Loucy (cell line): ENCODE measurements at regions not wholly inside any gene's neighbourhood (a gene's known extent, or its start where the extent isn't known, plus 50 kb on each side); places are given as distances from the start of the nearest gene placed in this dataset.

Experiments
- H2AFZ ChIP-seq: fragments of 200-600 bp; sonication (generic); 2 replicates; pipeline ENCODE4 v1.6.0; 2016; ENCODE audit warnings: antibody characterized with exemption, mild to moderate bottlenecking, low read length, moderate library complexity
- H3F3A ChIP-seq: fragments of 200-600 bp; 2 replicates; pipeline ENCODE4 v1.6.0; 2016; ENCODE audit warnings: antibody characterized with exemption, low read depth, mild to moderate bottlenecking
- H3K27me3 ChIP-seq: fragments of 200-600 bp; sonication (generic); 2 replicates; pipeline ENCODE4 v1.6.1; 2014; ENCODE audit warnings: low read length, mild to moderate bottlenecking; ENCODE audit not compliant: insufficient read depth, poor library complexity, severe bottlenecking
- H3K36me3 ChIP-seq: fragments of 200-600 bp; sonication (generic); 2 replicates; pipeline ENCODE4 v1.6.1; 2016; ENCODE audit warnings: low read length; ENCODE audit not compliant: insufficient read depth
- H3K4me1 ChIP-seq: fragments of 200-600 bp; sonication (generic); 2 replicates; pipeline ENCODE4 v1.5.1; 2014; ENCODE audit warnings: low read length, mild to moderate bottlenecking; ENCODE audit not compliant: insufficient read depth, poor library complexity, severe bottlenecking
- H3K4me2 ChIP-seq: fragments of 200-600 bp; sonication (generic); 2 replicates; pipeline ENCODE4 v1.6.0; 2014; ENCODE audit warnings: antibody characterized with exemption, low read length, low read depth, mild to moderate bottlenecking; ENCODE audit not compliant: poor library complexity, severe bottlenecking
- H3K4me3 ChIP-seq: fragments of 200-600 bp; sonication (generic); 2 replicates; pipeline ENCODE4 v1.5.1; 2014; ENCODE audit warnings: low read length, mild to moderate bottlenecking, mixed read lengths; ENCODE audit not compliant: poor library complexity, severe bottlenecking
- H3K79me2 ChIP-seq: fragments of 200-600 bp; sonication (generic); 2 replicates; pipeline ENCODE4 v1.6.1; 2014; ENCODE audit warnings: low read length; ENCODE audit not compliant: insufficient read depth
- H3K9ac ChIP-seq: fragments of 200-600 bp; sonication (generic); 2 replicates; pipeline ENCODE4 v1.6.0; 2014; ENCODE audit warnings: mild to moderate bottlenecking, low read depth, low read length, moderate library complexity; ENCODE audit not compliant: poor library complexity, severe bottlenecking
- H3K9me2 ChIP-seq: fragments of 200-600 bp; sonication (generic); replicated peaks from 2 replicates; pipeline ENCODE4 v1.6.1; 2016; ENCODE audit warnings: low read depth, low read length, mixed read lengths
- H3K9me3 ChIP-seq: fragments of 200-600 bp; sonication (generic); 2 replicates; pipeline ENCODE4 v1.6.1; 2014; ENCODE audit warnings: mild to moderate bottlenecking, antibody characterized with exemption, low read length, low read depth; ENCODE audit not compliant: insufficient read depth
- H4K20me1 ChIP-seq: fragments of 200-600 bp; sonication (generic); 2 replicates; pipeline ENCODE4 v1.6.0; 2014; ENCODE audit warnings: antibody characterized with exemption, low read length, mild to moderate bottlenecking; ENCODE audit not compliant: insufficient read depth, poor library complexity, severe bottlenecking
- EZH2phosphoT487 ChIP-seq: fragments of 200-600 bp; IDR thresholded peaks from 2 replicates; pipeline ENCODE4 v1.6.1; 2018; ENCODE audit warnings: antibody characterized with exemption, mild to moderate bottlenecking, moderate library complexity, borderline replicate concordance
- TF ChIP-seq, protein P1 (sequence below): fragments of 200-600 bp; sonication (generic); conservative IDR thresholded peaks from 2 replicates; pipeline ENCODE4 v1.5.1; 2014; ENCODE audit warnings: mild to moderate bottlenecking, antibody characterized with exemption, low read length

DNA sequence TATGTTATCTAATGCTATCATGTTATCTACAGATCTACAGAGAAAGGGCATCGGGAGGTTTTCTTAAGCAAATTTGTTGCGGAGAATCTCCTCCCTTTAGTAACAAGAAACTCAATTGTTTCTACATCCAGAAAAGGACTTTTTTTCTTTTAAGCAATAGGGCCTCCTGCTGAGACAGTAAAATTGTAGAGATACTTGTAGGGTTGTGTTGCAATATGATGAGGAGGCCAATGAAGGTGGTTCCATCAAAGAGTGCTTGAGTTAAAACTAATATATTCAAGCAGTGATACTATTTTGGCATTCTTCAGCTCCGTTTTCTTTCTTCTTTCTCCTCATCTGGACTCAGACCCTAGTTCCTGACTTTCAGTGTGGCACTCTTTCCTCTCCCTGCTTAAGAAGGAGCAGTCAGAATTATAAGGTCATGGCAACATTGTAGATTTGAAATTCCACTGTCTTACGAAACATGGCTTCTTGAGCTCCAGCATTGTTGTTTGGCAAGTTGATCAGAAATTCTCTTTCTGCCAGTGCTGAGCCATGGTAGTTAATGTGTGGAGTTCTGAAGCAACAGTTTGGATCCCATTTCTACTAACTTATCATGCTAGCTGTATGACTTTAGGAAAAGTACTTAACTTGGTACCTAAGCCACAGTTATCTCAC, 202.0 kb upstream of the SLC14A2 start:
- H3K36me3 ChIP-seq, result no peaks in the 10 kb centered on the region
- no peaks in the 10 kb centered on the region for H3K9me3 ChIP-seq
- no peaks in the 10 kb centered on the region for H3K4me1 ChIP-seq
- no peak overlapping the region for H3K9ac ChIP-seq
- H3K79me2 ChIP-seq, result no peaks in the 10 kb centered on the region
- no peak overlapping the region for H3K4me2 ChIP-seq
- TF ChIP-seq EZH2phosphoT487, result no peak
- TF ChIP-seq, protein P1, sequence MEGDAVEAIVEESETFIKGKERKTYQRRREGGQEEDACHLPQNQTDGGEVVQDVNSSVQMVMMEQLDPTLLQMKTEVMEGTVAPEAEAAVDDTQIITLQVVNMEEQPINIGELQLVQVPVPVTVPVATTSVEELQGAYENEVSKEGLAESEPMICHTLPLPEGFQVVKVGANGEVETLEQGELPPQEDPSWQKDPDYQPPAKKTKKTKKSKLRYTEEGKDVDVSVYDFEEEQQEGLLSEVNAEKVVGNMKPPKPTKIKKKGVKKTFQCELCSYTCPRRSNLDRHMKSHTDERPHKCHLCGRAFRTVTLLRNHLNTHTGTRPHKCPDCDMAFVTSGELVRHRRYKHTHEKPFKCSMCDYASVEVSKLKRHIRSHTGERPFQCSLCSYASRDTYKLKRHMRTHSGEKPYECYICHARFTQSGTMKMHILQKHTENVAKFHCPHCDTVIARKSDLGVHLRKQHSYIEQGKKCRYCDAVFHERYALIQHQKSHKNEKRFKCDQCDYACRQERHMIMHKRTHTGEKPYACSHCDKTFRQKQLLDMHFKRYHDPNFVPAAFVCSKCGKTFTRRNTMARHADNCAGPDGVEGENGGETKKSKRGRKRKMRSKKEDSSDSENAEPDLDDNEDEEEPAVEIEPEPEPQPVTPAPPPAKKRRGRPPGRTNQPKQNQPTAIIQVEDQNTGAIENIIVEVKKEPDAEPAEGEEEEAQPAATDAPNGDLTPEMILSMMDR, result no peak
- H3K9me2 ChIP-seq, result no peaks in the 10 kb centered on the region
- H3K4me3 ChIP-seq, result no peak overlapping the region
- H2AFZ ChIP-seq, result no peak overlapping the region
- H3K27me3 ChIP-seq, result no peaks in the 10 kb centered on the region
- no peaks in the 10 kb centered on the region for H3F3A ChIP-seq
- H4K20me1 ChIP-seq, result no peaks in the 10 kb centered on the region

DNA sequence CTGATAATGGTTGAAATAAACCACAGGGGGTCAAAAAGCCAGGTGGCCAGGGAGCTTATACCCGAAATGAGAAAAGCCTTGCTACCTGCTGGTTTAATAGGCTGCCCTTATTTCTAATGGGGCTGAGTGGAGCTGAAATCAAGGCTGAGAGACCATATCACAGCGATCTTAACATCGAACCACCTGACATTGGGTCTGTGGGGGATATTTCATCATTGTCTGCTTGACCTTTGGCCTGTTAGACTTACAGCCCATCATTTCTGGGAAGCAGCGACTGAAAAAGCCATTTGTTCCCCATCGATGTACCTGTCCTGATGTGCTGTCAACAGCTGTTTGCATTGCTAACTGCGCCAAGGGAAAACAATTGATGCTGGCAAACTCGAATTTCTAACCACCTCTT, 199.7 kb upstream of the SLC14A2 start:
- no peaks in the 10 kb centered on the region for H3F3A ChIP-seq
- H3K9ac ChIP-seq, result no peak overlapping the region
- H3K4me2 ChIP-seq, result no peak overlapping the region
- no peaks in the 10 kb centered on the region for H3K79me2 ChIP-seq
- TF ChIP-seq EZH2phosphoT487, result no peak
- TF ChIP-seq, protein P1, result no peak
- H3K4me3 ChIP-seq, result no peak overlapping the region
- H3K27me3 ChIP-seq, result no peaks in the 10 kb centered on the region
- no peaks in the 10 kb centered on the region for H4K20me1 ChIP-seq
- H3K36me3 ChIP-seq, result no peaks in the 10 kb centered on the region
- no peaks in the 10 kb centered on the region for H3K9me2 ChIP-seq
- no peaks in the 10 kb centered on the region for H3K9me3 ChIP-seq
- no peaks in the 10 kb centered on the region for H3K4me1 ChIP-seq
- no peak overlapping the region for H2AFZ ChIP-seq

DNA sequence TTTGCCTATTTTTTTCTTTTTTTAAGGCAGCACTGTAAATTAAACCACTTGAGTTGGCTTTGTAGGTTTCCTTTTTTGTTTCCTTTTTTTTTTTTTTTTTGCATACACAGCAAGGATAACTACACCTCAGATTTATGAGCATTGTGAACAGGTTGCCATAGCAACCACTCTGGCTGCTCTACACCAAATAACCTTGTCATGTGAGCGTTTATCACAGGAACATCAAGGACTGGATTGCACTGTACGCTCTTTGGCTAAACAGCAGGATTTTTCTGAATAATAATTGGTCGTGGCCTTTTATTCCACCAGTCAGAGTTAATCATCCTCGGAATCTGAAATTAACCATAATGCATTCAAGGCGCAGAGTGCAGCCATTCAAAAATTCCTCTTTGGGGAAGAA, 199.1 kb upstream of the SLC14A2 start:
- H3K9ac ChIP-seq, result no peak overlapping the region
- no peaks in the 10 kb centered on the region for H3K79me2 ChIP-seq
- H3K27me3 ChIP-seq, result no peaks in the 10 kb centered on the region
- TF ChIP-seq, protein P1, result no peak
- no peak for TF ChIP-seq EZH2phosphoT487
- no peak overlapping the region for H3K4me2 ChIP-seq
- no peak overlapping the region for H3K4me3 ChIP-seq
- H3K9me2 ChIP-seq, result no peaks in the 10 kb centered on the region
- no peaks in the 10 kb centered on the region for H4K20me1 ChIP-seq
- no peaks in the 10 kb centered on the region for H3K36me3 ChIP-seq
- H3K4me1 ChIP-seq, result no peaks in the 10 kb centered on the region
- no peak overlapping the region for H2AFZ ChIP-seq
- no peaks in the 10 kb centered on the region for H3F3A ChIP-seq
- H3K9me3 ChIP-seq, result no peaks in the 10 kb centered on the region
